HG02610 (cell line): ENCODE measurements at regions not wholly inside any gene's neighbourhood (a gene's known extent, or its start where the extent isn't known, plus 50 kb on each side); places are given as distances from the start of the nearest gene placed in this dataset.

Experiments
- ATAC-seq: cut with Tn5 transposase; IDR thresholded peaks from one replicate; pipeline ENCODE4 v1.9.1; 2021; ENCODE audit warnings: mild to moderate bottlenecking, moderate library complexity; ENCODE audit not compliant: unreplicated experiment

DNA sequence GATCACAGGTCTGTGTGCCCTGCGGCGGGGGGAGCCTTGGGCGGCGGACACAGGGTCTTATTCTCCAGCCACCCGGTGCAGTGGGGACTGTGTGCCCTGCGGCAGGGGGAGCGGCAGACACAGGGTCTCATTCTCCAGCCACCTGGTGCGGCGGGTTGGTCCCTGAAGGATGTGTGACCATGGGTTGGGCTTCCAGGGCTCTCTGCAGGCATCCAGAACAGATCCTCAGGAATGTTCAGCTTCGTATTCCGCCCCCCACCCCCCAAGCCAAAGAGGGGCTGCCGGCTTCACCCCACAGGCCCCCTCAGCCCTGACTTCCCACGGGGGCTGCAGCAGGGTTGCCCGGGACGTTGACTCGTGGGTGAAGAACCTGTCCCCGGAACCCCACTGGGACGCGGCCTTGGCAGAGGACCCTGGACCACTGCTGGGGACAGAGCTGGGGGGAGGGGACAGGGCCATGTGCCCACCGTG lies 154.5 kb upstream of the PPP2R2D start:
- ATAC-seq = no peak

DNA sequence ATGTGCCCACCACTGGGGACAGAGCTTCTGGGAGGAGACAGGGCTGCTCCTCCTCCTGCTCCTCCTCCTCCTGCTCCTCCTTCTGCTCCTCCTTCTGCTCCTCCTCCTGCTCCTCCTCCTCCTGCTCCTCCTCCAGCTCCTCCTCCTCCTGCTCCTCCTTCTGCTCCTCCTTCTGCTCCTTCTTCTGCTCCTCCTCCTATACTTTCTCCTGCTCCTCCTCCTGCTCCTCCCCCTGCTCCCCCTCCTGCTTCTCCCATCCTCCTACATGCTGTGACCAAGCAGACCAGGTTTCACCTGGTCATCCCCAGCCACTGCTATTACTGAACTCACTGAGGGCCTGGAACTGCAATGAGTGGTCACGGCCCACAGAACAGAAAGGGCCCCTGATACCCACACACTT lies 154.0 kb upstream of the PPP2R2D start:
- no peak for ATAC-seq

DNA sequence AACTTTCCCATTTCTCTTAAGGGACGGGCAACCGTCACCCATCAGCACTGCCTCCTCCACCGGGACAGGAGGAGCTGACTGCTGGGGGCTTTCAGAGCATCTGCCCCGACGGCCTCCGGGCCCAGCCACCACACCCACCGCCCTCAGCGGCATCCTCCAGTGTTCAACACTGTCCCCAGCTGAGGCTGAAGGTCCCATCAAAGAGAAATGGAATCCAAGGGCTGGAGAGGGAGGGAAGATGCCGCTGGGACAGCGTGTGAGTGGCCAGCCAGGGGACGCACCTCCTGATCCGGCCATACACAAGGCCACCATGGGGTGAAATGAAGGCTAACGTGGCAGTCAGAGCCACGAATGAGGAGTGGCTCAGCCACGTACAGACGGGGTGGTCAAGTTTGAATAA lies 153.6 kb upstream of the PPP2R2D start:
- no peak for ATAC-seq

DNA sequence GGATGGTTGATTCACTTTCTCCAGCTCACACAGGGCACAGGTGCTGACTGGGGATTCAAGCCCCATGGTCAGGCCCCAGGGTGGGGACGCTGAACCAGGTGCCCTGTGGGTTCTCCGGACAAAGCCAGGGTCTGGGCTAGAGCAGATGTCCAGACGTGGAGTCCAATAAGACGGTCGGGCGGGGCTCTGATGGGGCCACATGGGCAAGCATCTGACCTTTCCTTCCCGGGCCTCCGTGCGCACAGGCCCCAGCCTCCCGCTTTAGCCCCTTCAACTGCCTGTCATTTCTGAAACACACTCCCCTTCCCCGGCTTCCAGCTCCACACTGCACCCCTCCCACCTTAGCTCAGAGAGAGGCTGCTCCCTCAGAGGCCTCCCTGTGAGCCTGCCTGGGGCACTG lies 153.0 kb upstream of the PPP2R2D start:
- no peak for ATAC-seq

DNA sequence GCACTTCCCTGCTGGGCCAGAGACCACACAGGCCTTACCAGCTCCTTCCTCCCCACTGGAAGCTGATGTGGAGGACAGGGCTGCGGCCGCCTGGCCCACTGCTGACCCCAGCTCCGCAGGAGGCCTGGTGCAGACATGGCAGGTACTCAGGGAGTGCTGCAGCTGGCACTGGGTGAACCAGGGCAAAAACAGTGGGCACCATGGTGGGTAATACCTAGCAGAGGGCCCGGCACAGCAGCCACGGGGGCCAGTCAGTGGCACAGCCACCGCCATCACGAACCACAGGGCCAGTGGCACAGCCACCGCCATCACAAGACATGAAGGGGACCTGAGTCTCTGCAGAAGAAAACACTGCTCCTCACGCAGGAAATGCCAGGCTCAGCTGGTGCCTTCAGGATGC lies 152.6 kb upstream of the PPP2R2D start:
- no peak for ATAC-seq

DNA sequence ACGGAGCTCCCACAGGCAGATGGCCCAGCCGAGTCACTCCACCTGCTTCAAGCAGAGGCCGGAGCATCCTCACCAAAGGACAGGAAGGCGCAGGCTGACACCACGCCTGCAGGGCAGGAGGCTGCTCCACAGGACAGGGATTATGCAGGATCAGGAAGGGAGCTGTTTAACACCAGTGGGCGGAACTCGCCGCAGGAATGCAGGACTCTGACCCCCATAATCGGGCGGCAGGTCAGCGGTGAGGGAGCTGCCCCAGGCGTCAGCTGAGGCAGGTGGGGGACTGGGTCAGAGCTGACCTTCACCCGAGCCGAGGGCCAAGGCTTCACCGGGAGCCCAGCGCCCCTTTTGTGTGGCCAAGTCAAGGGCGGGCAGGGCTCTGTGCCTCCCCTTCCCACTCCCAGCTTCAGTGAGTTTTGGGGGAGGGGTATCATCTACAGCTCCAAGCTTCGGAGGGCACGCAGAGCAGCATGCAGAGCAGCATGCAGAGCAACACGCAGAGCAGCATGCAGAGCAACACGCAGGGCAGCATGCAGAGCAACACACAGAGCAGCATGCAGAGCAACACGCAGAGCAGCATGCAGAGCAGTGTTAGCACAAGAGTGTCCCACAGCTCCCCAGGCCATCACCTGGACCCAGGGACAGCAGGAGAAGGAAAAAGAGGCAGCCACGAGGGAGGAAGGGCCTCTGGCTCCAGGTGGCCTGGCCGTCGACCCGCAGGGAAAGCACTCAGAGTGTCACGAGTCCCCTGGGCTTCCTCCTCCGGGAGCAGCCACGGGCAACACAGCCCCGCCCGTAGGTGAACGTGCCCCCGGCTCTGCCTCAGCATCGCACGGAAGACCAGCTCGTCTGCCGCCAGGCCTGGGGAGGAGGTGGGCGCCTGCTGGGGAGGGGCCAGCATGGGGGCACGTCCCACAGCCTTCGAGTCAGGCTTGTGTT lies 151.7 kb upstream of the PPP2R2D start:
- no peak for ATAC-seq

DNA sequence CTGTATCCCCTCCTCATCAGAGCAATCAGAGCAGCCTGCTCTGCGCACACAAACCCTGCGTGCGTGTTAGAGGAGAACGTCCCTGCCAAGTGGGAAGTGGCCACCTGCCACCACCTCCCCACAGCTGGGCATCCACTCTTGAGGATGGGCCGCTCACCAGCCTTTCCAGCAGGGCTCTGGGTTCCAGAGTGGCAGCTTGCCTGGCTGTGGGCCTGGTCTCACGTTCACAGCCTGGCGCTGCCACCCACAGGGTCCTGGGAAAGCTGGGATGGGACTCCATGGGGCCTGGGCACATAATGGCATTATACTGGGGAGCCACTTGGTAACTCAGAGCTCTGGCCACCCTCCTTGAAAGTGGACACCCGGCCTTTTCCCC lies 151.1 kb upstream of the PPP2R2D start:
- ATAC-seq = no peak

DNA sequence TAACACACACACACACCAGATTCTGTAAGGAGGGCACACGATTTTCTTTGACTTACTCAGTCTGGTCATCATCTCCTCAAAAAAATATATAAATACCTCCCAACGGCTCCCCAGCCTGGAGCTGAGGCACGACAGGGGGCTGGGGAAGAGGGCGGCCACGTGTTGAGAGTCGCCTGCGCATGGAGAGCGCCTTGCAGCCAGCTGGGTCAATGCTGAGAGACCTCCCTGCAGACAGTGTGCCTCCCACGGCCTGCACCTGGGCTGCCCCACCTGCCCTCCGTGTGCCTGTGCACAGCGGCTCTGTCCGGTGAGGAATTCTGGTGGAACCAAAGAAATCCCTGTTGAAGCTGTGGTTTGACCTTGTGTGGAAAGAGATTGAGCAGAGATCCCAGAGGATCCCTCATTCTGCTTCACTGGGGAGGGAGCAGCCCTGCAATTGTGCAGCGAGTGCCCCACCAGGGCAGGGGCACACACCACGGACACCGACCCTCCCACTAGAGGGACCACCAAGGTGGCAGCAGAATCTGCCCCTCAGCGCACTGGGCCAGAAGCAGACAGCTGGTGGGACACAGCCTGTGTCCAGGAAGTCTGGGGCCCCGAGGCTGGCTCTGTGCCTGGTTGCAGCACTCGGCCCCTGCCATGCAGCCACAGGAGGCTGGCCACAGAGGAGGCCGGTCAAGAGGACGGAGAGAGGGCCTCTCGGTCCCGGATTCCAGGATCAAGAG lies 150.5 kb upstream of the PPP2R2D start:
- ATAC-seq = no peak

DNA sequence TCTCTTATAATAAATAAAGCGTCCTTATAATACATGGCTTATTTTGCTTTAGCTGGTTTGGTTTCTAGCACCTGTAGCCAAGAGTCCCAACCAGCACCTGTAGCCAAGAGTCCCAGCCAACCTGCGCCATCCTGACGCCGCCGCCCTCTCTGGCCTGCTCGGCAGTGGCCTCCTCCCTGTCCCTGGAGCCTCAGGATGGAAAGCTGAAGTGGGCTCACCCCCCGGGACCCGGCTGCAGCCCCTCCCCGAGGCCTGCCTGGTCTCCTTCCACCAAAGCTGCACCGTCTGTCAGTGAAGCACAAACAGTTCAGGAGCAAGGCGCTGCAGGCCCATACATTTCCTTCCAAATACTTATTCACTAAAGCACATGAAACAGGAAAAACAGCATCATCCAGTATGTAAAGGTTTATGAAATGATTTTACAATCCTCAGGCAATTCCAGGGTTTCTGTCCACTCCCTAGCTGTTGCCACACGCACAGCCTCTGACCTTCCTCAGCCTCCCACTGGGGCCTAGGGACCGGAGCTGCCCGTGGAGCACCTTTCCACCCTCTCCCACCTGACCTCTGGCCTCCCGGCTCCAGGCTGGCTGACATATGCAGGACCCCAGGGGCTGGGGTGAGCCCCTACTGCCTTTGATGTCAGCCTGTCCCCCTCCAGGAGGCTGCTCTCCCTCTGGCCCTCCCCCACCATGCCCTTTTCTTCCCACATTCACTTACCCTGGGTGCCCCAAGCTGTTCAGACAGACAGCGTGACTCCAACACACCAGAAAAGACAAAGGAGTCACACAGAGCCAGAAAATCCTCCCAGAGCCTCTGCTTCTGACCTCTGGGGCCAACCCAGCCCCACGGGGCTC lies 149.6 kb upstream of the PPP2R2D start:
- ATAC-seq = no peak

DNA sequence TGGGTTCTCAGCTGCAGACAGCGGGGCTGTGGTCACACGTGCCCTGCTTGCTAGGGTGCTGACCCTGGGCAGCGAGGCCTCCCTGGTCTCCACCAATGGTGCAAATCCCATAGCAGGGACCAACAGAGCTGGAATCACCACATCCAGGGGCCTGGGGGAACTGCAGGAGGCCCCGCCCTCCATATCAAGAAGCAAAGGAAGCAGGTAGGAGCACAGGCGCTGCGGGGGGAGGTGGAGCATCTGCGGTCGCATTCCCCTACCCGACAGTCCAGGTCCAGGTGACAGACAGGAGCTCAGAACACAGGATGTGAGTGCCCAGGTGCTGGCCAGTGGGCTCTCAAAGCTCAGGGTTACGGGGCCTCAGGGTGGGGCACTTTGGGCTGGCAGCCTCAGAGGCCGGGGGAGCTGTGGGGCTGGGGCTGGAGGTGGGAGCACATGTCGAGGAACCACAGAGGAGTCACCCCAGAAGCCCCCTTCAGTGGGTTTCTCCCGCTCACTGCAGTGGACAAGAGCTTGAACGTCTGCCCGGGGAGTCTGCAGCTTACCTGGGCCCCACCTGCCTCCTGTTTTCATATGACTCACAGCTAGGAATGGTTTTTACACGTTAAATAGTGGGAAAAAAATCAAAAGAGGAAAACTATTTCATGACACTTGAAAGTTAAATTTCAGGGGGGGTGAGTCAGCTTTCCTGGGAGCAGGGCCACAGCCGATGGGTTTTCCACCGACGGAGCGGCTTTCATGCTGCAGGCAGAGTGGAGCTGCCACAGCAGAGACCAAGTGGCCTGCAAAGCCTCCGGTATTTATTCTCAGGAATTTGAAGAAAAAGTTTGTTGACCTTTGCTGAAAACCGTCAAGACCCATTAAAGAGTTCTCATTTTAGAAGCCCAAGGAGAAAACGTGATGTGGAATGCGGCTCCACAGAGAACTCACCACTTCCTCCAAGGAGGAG lies 148.7 kb upstream of the PPP2R2D start:
- ATAC-seq = no peak

DNA sequence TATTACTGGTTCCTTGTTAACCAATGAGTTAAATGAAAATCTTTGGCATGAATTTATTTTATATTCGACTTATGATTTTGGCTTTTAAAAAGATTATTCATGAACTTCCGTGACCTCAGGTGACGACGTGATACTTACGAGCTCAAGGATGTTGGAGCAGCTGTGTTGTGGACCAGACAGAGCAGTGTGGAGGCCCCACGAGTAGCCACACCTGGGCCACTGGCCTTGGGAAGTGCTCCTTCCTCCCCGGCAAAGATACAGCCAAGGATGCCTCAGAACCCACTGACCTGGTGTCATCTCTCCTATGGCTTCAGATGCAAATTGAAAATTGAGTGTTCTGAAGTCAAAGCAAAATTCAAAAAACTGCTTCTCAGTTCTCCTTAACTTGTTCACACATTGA lies 147.5 kb upstream of the PPP2R2D start:
- ATAC-seq = no peak

DNA sequence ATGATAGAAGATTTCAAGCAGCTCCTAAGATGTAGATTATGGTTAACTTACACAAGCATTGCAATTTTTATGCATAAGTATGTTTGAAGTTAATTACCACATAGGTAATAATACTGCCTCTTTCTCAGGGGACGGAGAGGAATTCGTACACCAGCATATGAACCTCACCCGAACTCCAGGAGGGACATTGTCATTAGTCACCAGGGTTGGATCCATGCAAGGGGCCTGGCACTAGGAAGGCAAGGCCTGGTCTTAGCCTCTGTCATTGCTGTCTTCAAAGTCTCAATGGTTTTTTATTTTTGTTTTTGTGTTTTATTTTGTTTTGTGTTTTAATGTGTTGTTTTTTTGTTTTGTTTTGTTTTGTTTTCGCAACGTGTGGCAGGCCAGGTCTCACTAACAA lies 145.6 kb upstream of the PPP2R2D start:
- ATAC-seq = no peak

DNA sequence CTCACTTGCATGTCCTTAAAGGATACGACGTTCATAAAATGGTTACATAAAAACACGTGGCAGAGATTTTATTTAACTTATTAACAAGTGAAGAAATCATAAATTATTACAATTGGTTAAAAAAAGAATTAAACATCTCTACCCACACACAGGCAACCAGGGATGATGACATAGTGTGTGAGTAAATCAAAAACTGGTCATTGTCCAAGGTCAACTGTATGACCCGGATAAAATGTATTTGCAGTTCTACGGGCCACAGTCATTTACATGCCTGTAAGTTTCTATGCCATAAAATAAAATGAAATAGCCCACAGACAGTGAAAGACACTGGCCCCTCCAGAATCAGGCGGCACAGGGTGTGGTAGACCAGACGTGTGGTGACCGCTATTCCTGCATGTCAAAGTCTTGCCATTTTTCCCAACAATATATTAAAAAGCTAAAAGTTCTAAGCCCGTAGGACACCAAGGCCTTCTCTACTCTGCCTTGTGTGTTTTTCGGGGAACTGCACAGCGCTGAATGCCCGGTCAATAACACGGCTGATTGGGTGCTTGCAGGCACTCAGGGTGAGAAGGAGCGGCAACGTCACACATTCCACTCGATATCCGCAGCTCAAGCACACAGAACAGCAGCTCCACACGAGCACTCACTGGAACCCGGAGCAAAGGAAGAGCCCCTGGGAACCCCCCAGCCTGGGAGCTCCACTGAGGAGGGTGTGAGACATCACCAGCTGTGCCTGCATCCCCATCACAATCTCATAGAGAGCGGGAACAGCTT lies 143.3 kb upstream of the PPP2R2D start:
- no peak for ATAC-seq

DNA sequence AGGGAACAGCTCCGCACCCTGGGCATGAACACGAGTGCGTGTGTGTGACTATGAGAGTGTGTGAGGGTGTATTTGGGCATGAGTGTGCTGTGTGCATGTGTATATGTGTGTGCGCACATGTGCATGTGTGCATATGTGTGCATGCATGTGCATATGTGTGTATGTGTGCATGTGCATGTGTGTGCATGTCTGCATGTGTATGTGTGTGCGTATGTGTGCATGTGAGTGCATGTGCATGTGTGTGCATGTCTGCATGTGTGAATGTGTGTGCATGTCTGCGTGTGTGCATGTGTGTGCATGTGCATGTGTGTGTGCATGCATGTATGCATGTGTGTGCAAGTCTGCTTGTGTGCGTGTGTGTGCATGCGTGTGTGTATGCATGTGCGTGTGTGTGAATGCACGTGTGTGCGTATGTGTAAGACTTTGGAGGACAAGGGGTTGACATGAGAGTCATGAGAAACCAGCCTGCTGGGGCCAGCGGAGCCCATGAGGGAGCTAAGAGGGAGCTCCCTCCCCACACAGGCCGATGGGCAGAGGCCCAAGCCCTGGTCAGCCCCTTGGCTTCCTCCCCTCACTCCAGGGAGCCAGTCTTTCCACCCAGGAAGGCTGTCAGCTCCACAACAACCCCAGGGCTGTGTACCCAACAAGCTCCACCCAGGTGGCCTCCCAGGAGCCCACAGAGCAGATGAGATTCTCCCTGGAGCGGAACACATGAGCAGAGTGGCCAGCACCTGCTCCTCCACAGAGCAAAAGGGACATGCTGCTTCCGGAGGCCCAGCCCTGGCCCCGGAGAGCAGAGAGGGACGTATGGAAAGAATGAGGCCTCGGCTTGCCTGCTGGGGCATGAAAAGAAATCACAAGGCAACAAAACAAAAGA lies 142.5 kb upstream of the PPP2R2D start:
- no peak for ATAC-seq

DNA sequence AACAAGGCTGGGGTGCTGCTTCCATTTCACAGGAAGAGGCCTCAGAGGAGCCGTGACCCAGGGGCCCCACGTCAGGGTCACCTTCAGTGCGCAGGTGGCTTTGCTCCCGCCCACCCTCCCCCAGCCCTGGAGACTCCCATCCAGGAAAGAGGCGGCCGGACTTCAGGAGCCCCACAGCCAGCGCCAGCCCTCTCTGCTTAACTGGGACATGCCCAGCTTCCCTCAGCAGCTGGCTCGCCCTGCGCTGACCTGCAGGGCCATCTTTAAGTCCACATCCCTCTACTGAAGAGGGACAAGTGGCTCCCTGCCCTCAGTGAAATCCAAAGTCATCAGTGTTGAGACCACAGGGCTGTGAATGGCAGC lies 141.9 kb upstream of the PPP2R2D start:
- no peak for ATAC-seq

DNA sequence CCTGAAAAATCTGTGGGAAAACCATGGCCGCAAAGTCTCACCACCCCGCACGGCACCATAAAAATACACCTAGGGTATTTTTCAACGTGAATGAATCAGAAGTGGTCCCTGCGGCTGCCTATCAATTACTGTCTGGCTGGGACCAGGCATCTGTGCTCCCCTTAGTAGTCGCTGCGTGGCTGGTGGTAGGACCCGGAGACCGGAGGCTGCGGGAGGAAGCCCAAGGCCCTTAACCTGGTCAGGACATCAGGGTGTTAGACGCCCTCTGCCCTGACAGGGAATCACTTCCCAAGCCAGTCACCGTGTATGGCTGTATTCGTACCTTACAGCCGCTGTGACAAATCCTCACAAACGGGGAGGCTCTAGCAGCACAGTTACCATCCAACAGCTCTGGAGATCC lies 141.5 kb upstream of the PPP2R2D start:
- no peak for ATAC-seq

DNA sequence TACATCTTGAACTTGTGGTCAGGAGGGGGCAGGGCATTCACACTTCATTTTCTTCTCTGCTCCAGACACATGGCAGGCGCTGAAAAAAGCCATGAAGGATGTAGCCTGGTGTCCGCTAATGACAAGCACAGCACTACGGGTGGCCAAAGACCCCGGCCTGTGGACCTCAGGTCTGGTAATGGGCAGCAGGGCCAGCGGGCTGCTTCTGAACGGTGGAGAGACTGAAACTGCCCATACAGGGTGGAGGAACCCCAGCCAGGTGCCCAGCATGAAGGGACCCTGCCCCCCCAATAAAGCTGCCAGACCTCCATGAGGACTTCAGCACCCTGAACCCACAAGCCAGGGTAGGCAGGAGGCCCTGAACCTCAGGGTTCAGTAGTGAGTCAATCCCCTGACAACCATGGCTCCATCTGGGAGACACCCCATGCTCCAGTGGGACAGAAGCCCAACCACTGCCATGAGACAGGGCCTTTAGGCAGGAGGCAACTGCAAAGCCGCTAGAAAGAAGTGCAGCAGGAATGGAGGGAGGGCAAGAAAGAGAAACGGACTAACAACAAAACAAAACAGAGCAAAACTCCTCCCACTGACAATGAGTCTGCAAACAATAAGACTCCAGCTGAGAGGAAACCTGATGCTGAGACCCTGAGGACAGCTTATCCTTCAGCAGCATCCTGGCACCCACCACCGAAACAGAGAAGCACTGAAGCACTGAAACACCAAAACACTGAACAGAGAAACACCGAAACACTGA lies 140.2 kb upstream of the PPP2R2D start:
- no peak for ATAC-seq
